GF-D8 (cell line): ENCODE measurements at regions not wholly inside any gene's neighbourhood (a gene's known extent, or its start where the extent isn't known, plus 50 kb on each side); places are given as distances from the start of the nearest gene placed in this dataset.
"Not testable (repeated sequence)": the region's sequence is repeated elsewhere in the genome, so short reads cannot be mapped to it uniquely, and the experiment has no call there.

Experiments
- DNase-seq: peaks from one replicate; lab custom pipeline; 2025; lab: John Stamatoyannopoulos, UW

- no peak for DNase-seq
Measured at GRCh38 chr12:131487388-131488124, 223.3 kb upstream of the SFSWAP start.

- no peak for DNase-seq
Measured at GRCh38 chr12:131489718-131490117, 221.2 kb upstream of the SFSWAP start.

DNA sequence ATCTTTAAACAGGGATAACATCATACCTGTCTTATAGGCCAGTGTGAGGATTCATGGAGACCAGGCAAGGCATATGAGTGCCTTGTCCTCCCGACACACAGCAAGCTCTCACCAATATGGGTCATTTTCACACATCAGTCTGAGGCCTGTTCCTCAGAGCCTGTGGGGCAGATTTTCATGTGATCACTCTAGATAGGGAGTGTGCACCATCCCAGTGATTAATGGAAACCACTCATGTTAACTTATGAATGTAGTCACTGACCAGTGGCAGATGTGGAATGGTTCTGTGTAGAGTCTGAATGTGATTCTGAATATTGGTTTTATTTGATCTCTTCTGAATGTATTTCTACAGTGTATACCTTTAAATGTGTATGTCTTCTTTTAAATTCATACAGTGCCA is 219.7 kb upstream of the SFSWAP start:
- no peak for DNase-seq

DNA sequence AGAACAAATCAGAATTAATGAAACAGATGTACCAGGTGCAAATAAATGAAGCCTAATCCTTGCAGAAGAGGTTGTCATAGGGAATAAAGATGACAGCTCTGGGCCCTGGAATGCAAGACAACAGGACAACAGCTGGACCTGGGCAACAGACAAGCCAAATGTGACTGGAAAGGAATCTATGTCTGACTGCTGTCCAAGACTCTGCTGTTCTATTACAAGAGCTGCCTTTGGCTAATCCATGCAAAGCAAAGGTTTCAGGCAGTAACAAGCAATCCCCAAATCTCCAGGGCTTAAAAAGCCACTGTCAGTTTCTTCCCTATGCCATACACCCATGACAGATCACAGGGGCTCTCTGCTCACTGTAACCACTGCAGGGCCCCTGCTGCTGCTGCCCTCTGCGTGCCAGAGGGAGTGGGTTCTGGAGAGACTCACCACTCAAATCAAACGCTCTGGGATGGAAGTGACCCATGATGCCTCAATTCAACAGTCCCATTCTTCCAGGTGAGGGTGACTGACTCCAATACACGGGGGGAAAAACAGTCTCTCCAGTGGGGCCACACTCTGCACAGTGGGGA is 218.9 kb upstream of the SFSWAP start:
- no peak for DNase-seq

DNA sequence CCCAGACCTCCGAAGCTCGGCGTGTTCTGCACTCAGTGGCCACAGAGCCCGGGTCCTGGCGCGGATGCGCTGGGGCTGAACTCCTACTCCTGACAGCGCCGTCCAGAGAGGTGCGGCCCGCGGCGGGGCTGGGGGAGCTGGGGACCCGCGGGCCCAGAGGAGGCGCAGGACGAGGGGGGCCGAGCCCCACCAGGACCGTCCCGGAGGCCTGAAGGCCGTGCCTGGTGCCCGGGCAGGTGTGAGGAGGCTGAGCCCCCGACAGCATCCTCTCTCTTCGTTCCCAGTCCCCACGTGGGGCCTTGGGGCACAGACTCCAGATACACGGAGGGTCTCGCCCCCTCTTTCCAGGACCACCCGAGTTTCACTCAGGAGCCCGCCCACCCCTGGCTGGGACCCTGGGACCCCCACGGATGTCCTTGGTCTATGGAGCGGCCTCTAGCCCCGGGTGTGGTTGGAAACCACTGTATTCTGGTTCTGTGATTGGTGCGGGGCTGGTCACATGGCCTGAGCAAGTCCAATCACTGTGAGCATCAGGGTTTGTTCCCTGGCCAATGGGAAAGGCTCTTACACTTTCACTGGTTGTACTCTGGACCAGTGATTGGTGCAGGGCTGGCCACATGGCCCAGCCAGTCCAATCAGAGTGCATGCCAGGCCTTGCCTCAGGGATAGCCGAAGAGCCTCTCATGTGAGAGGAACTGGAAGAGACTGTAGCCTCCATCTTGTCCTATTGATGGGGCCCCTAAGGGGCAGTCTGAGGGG is 217.6 kb upstream of the SFSWAP start:
- no peak for DNase-seq

DNA sequence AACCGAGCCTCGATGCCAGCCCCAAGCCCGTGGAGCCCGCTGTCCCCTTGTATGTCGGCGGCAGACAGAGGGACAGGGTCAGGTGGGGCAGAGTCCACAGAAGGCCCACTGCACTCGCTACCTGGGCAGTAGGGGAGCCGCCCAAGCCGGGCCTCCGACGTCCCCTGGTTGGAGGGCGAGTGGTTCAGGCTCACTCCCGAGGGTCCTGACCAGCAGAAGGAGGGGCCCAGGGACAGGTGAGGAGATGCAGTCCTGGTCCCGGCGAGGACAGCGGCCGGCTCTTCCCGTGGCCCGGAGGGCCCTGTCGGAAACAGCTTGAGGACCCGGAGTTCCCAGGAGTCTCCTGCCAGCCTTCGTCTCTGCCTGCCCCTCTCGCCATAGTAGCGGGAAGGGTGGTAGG is 216.7 kb upstream of the SFSWAP start:
- no peak for DNase-seq

DNA sequence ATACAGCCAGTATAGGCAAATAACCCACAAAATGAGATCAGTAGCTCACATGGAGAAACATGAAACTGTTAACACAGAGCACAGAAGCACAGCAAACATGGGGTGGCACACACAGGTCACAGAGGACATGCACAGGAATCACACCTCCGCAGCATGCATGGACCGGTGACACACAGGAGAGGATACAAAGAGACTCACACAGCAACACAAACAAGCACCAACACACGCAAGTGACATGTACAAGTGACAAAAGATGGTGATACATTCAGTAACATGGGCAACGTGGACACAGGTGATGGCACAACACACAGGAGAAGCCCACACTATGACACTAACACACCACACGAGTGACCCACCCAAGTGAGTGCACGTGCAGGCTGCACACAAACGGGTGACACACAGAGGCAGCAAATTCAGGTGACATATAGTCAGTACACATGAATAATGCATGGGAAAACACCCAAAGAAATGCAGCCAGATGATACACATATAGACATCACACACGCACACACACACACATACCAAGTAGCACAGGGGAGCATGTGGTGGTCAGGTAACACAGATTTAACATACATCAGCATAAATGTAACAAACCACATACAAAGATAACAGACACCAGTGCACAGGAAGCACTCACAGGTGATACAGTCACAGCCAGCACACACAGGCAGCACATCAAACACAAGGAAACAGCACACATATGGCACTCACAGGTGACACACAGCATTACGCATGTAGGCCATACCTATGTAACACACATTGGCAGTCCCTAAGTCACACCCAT is 216.0 kb upstream of the SFSWAP start:
- no peak for DNase-seq

GRCh38 chr12:131497966-131498365 is 212.9 kb upstream of the SFSWAP start:
- no peak for DNase-seq

DNA sequence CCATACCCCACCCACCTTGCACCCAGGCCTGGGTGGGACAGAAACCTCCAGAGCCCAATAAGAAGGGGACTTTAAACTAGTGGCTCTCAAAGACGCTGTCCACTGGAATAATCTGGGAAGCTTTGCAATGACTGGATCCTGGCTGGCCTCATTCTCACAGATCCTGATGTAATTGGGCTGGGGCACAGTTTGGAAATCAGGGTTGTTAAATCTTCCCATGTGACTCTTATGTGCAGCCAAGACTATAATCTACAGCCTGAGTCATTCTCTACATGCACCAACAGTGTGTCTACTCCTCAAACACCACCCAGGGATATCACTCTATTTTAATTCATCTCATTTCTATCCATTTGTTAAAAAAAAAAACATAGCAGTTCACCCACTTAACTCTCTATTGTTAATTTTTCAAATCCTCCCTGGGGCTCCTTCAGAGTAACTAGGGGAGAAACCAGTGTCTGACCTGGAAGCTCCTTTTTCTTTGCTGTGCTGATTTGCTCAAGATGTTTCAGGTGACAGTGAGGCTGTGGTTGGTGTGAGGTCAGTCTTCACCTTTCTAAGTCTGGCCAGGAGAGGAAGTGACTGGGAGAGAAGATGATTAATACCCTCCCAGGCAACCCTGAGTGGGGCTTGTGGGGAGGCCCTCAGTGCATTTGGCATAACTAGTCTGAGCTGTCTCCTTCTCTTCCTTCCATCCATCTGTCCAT is 211.6 kb upstream of the SFSWAP start:
- no peak for DNase-seq

- DNase-seq: no peak
Measured at GRCh38 chr12:131499864-131500190, 211.1 kb upstream of the SFSWAP start.

- no peak for DNase-seq
Measured at GRCh38 chr12:131500564-131500963, 210.3 kb upstream of the SFSWAP start.

GRCh38 chr12:131505561-131505960 is 205.3 kb upstream of the SFSWAP start:
- no peak for DNase-seq

GRCh38 chr12:131506426-131506825 is 204.5 kb upstream of the SFSWAP start:
- DNase-seq: no peak

DNA sequence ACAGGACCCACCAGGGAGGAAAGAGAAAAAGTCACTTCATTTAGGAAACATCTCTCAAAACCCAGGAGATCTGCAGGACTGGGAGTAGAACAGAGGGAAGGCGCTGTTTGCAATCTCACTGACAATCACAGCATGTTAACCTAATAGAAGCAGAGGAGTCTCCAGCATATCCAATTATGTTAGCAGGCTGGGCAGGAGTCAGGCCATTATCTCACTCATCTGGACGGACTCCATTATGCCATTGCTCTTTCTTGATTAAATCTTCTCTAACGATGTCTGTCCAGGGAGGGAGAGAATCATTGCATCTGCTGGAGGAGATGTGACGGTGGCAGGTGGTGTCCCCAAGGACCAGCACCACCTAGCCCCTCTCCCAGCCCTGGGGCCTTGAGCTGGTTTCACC is 203.8 kb upstream of the SFSWAP start:
- DNase-seq: no peak

- DNase-seq: no peak
Measured at GRCh38 chr12:131507881-131508280, 203.0 kb upstream of the SFSWAP start.

GRCh38 chr12:131509701-131510100 is 201.2 kb upstream of the SFSWAP start:
- DNase-seq: no peak

DNA sequence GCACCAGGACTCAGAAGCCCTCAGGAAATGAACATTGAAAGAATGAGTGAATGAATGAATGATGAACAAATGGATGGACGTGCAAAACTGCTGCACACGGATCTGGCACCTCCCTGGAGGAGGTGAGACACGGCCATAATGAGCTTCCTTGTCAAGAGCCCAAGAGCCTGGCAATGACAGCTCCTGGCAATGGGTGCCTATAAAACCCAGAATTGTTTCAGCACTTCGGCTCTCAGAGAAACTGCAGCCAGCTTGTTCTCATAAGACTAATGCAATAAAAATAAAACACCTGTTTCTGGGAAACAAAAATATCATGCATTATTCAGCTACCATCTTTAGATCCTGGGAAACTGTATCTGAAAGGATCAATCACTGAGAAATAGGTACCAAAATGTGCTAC is 200.5 kb upstream of the SFSWAP start:
- DNase-seq: no peak

DNA sequence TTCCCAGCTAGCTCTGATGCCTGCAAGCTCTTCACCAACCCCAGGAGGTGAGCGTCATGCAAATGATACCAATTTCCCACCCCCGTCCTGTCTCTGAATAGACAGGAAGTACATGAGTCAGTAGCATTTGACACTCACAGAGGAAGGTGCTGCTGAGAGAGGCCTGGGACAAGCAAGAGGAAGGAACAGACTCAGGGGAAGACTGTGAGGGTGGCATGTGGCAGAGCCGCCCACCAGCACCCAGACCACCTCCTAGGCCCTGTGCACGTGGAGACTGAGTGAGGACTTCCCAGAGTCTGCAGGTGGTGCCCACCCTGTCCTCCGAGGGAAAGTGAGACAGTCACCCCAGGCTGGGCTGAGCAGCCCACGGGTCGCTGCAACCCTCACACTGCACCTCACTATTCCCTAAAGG is 199.5 kb upstream of the SFSWAP start:
- no peak for DNase-seq

GRCh38 chr12:131511803-131512561 is 198.9 kb upstream of the SFSWAP start:
- DNase-seq: no peak

- no peak for DNase-seq
Measured at GRCh38 chr12:131513606-131514005, 197.3 kb upstream of the SFSWAP start.

DNA sequence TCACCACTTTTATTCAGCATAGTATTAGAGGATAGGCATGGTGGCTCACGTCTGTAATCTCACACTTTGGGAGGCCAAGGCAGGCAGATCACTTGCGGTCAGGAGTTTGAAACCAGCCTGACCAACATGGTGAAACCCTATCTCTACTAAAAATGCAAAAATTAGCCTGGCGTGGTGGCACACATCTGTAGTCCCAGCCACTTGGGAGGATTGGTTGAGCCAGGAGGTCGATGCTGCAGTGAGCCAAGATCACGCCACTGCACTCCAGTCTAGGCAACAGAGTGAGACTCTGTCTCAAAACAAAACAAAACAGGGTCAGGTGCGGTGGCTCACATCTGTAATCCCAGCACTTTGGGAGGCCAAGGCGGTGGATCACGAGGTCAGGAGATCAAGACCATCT is 190.3 kb upstream of the SFSWAP start:
- DNase-seq: not testable (repeated sequence)
